Trophoblast cell (in vitro differentiated cells and primary cell): ENCODE measurements at regions not wholly inside any gene's neighbourhood (a gene's known extent, or its start where the extent isn't known, plus 50 kb on each side); places are given as distances from the start of the nearest gene placed in this dataset.

Experiments
- DNase-seq, 2 donors: peaks; one replicate each; pipeline ENCODE4 v3.0.0-alpha.2; 2016
- H2AFZ ChIP-seq: 2 replicates; pipeline ENCODE4 v1.6.1; 2013; ENCODE audit warnings: low read length, moderate library complexity, mild to moderate bottlenecking; ENCODE audit not compliant: insufficient read depth, poor library complexity
- H2AK5ac ChIP-seq: 2 replicates; pipeline ENCODE4 v1.6.1; 2013; ENCODE audit warnings: mild to moderate bottlenecking, low read length
- H2BK120ac ChIP-seq: 2 replicates; pipeline ENCODE4 v1.6.1; 2013; ENCODE audit warnings: low read length, mild to moderate bottlenecking, moderate library complexity; ENCODE audit not compliant: insufficient read depth, poor library complexity
- H2BK12ac ChIP-seq: 2 replicates; pipeline ENCODE4 v1.6.1; 2013; ENCODE audit warnings: mild to moderate bottlenecking, low read length, moderate library complexity
- H2BK5ac ChIP-seq: 2 replicates; pipeline ENCODE4 v1.6.1; 2013; ENCODE audit warnings: low read length, low read depth, moderate library complexity, mild to moderate bottlenecking; ENCODE audit not compliant: poor library complexity
- H3K14ac ChIP-seq: 2 replicates; pipeline ENCODE4 v1.6.1; 2013; ENCODE audit warnings: mild to moderate bottlenecking, low read length
- H3K18ac ChIP-seq: 2 replicates; pipeline ENCODE4 v1.6.1; 2013; ENCODE audit warnings: mild to moderate bottlenecking, low read length
- H3K23ac ChIP-seq: 2 replicates; pipeline ENCODE4 v1.6.1; 2013; ENCODE audit warnings: low read length
- H3K27ac ChIP-seq: 2 replicates; pipeline ENCODE4 v1.5.1; 2013; ENCODE audit warnings: low read depth, mild to moderate bottlenecking, inconsistent platforms, low read length, moderate library complexity
- H3K27me3 ChIP-seq: 2 replicates; pipeline ENCODE4 v1.6.1; 2013; ENCODE audit warnings: inconsistent platforms, mild to moderate bottlenecking, low read length, moderate library complexity; ENCODE audit not compliant: insufficient read depth
- H3K36me3 ChIP-seq, 2 experiments: 1 replicate in 1 of 2; 2 replicates in 1 of 2; pipeline ENCODE4 v1.6.1; 2013; ENCODE audit warnings: low read length in 2 of 2, mild to moderate bottlenecking in 2 of 2, moderate library complexity in 1 of 2; ENCODE audit not compliant: insufficient read depth in 2 of 2, control insufficient read depth in 1 of 2
- H3K4ac ChIP-seq: 2 replicates; pipeline ENCODE4 v1.6.1; 2013; ENCODE audit warnings: low read depth, mild to moderate bottlenecking, low read length, moderate library complexity
- H3K4me1 ChIP-seq, 2 experiments: 1 replicate in 1 of 2; 2 replicates in 1 of 2; pipeline ENCODE4 v1.6.1; 2013; ENCODE audit warnings: low read length in 2 of 2, mild to moderate bottlenecking in 2 of 2, moderate library complexity in 1 of 2; ENCODE audit not compliant: insufficient read depth in 2 of 2, control insufficient read depth in 1 of 2
- H3K4me2 ChIP-seq: 2 replicates; pipeline ENCODE4 v1.6.1; 2013; ENCODE audit warnings: inconsistent platforms, mild to moderate bottlenecking, low read length, moderate library complexity
- H3K4me3 ChIP-seq: 2 replicates; pipeline ENCODE4 v1.5.1; 2013; ENCODE audit warnings: mild to moderate bottlenecking, low read depth, low read length, inconsistent platforms
- H3K79me1 ChIP-seq: one replicate; pipeline ENCODE4 v1.6.1; 2013; ENCODE audit warnings: low read length
- H3K79me2 ChIP-seq: 2 replicates; pipeline ENCODE4 v1.6.1; 2013; ENCODE audit warnings: low read length, mild to moderate bottlenecking; ENCODE audit not compliant: control insufficient read depth, insufficient read depth, poor library complexity
- H3K9ac ChIP-seq: 2 replicates; pipeline ENCODE4 v1.6.1; 2013; ENCODE audit warnings: mild to moderate bottlenecking, low read length
- H3K9me3 ChIP-seq: 2 replicates; pipeline ENCODE4 v1.6.1; 2013; ENCODE audit warnings: low read depth, mild to moderate bottlenecking, control low read depth, inconsistent platforms, low read length; ENCODE audit not compliant: insufficient read depth
- H4K12ac ChIP-seq: 2 replicates; pipeline ENCODE4 v1.6.1; 2013; ENCODE audit warnings: low read depth, mild to moderate bottlenecking, low read length, moderate library complexity
- H4K8ac ChIP-seq: 2 replicates; pipeline ENCODE4 v1.6.1; 2013; ENCODE audit warnings: low read depth, mild to moderate bottlenecking, low read length, moderate library complexity
- H4K91ac ChIP-seq: one replicate; pipeline ENCODE4 v1.6.1; 2013; ENCODE audit warnings: low read depth, mild to moderate bottlenecking, low read length, moderate library complexity
- WGBS: extraction: QIAGEN DNeasy Blood & Tissue Kit; methylation state at CpG from one replicate; pipeline ENCODE4 v1.1.7; 2013; ENCODE audit warnings: missing lambda C conversion rate; ENCODE audit not compliant: insufficient read length, insufficient coverage; ENCODE audit errors: extremely low coverage; 5-methylcytosine and 5-hydroxymethylcytosine counted together

- Histone ChIP-seq H3K4me2 (no peak overlapping the region), H2BK120ac (no peak overlapping the region), H4K8ac (no peak overlapping the region), H2BK12ac (no peak overlapping the region), H3K27me3 (no peaks in the 10 kb centered on the region), H4K91ac (no peak overlapping the region), H3K18ac (no peak overlapping the region), H3K79me2 (no peaks in the 10 kb centered on the region), H3K23ac (no peak overlapping the region), H2BK5ac (no peak overlapping the region), H2AK5ac (no peak overlapping the region), H3K36me3 (no peaks in the 10 kb centered on the region), H3K27ac (no peak overlapping the region), H3K4me1 (no peaks in the 10 kb centered on the region), H3K4ac (no peak overlapping the region), H3K9ac (no peak overlapping the region), H2AFZ (no peak overlapping the region), H4K12ac (no peak overlapping the region), H3K4me3 (no peak overlapping the region), H3K9me3 (no peaks in the 10 kb centered on the region), H3K14ac (no peak overlapping the region), H3K79me1 (no peaks in the 10 kb centered on the region)
- WGBS = no CpG with 5 or more reads among the region's 13 CpGs
- DNase-seq = no peak
Measured at GRCh38 chr6:167392631-167393316, 67.9 kb downstream of the TTLL2 start.

DNA sequence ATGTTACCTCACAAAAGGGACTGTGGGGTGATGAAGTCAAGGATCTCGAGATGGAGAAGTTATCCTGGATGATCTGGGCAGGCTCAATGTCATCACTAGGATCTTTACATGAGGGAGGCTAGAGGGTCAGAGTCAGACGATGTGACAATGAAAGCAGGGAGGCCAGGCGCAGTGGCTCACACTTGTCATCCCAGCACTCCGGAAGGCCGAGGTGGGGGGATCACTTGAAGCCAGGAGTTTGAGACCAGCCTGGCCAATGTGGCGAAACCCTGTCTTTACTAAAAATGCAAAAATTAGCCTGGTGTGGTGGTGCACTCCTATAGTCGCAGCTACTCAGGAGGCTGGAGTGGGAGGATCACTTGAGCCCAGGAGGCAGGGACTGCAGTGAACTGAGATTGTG lies 68.8 kb downstream of the TTLL2 start:
- H4K12ac ChIP-seq = no peak overlapping the region
- no peak overlapping the region for H2BK12ac ChIP-seq
- H3K4me3 ChIP-seq = no peak overlapping the region
- WGBS = no CpG with 5 or more reads among the region's 7 CpGs
- no peak overlapping the region for H3K4ac ChIP-seq
- no peak overlapping the region for H3K9ac ChIP-seq
- no peak overlapping the region for H4K91ac ChIP-seq
- no peaks in the 10 kb centered on the region for H3K4me1 ChIP-seq
- no peak overlapping the region for H3K27ac ChIP-seq
- H3K4me2 ChIP-seq = no peak overlapping the region
- no peaks in the 10 kb centered on the region for H3K27me3 ChIP-seq
- H3K14ac ChIP-seq = no peak overlapping the region
- no peak overlapping the region for H3K18ac ChIP-seq
- no peaks in the 10 kb centered on the region for H3K79me2 ChIP-seq
- DNase-seq = no peak
- no peak overlapping the region for H2AK5ac ChIP-seq
- no peaks in the 10 kb centered on the region for H3K79me1 ChIP-seq
- no peaks in the 10 kb centered on the region for H3K9me3 ChIP-seq
- H3K36me3 ChIP-seq = no peaks in the 10 kb centered on the region
- H3K23ac ChIP-seq = no peak overlapping the region
- H4K8ac ChIP-seq = no peak overlapping the region
- H2BK120ac ChIP-seq = no peak overlapping the region
- H2AFZ ChIP-seq = no peak overlapping the region
- no peak overlapping the region for H2BK5ac ChIP-seq

DNA sequence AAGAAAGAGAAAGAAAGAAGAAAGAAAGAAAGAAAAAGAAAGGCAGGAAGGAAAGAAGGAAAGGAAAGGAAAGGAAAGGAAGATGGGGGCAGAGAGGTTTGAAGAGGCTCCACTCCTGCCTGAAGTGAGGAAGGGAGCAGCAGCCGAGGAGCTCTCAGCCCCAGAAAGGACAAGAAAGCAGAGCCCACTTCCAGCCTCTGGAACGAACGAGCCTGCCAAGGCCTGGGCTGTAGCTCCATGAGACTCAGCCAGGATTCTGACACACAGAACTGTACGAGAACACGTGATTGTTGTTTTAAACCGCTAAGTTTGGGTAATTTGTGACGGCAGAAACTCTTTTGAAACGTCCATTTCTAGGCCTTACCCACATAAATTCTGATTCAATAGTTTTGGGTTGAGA lies 69.5 kb downstream of the TTLL2 start:
- no CpG with 5 or more reads among the region's 8 CpGs for WGBS
- Histone ChIP-seq H3K27ac (no peak overlapping the region), H3K4me2 (no peak overlapping the region), H3K9ac (no peak overlapping the region), H2AK5ac (no peak overlapping the region), H4K91ac (no peak overlapping the region), H4K12ac (no peak overlapping the region), H3K14ac (no peak overlapping the region), H3K79me1 (no peaks in the 10 kb centered on the region), H3K4ac (no peak overlapping the region), H3K4me3 (no peak overlapping the region), H2BK12ac (no peak overlapping the region), H3K79me2 (no peaks in the 10 kb centered on the region), H3K23ac (no peak overlapping the region), H3K4me1 (no peaks in the 10 kb centered on the region), H2BK120ac (no peak overlapping the region), H2AFZ (no peak overlapping the region), H3K27me3 (no peaks in the 10 kb centered on the region), H4K8ac (no peak overlapping the region), H2BK5ac (no peak overlapping the region), H3K36me3 (no peaks in the 10 kb centered on the region), H3K9me3 (no peaks in the 10 kb centered on the region), H3K18ac (no peak overlapping the region)
- no peak for DNase-seq

- H3K4me1 ChIP-seq = no peaks in the 10 kb centered on the region
- H3K9ac ChIP-seq = no peak overlapping the region
- no peaks in the 10 kb centered on the region for H3K27me3 ChIP-seq
- no peak overlapping the region for H2AK5ac ChIP-seq
- no peak overlapping the region for H3K18ac ChIP-seq
- no peaks in the 10 kb centered on the region for H3K9me3 ChIP-seq
- no peak overlapping the region for H3K23ac ChIP-seq
- no peak overlapping the region for H3K14ac ChIP-seq
- no peak overlapping the region for H3K4ac ChIP-seq
- H4K12ac ChIP-seq = no peak overlapping the region
- 100% methylated on average over 5 of the region's 19 CpGs for WGBS
- H3K4me3 ChIP-seq = no peak overlapping the region
- H3K4me2 ChIP-seq = no peak overlapping the region
- no peak overlapping the region for H4K8ac ChIP-seq
- no peak for DNase-seq
- H2AFZ ChIP-seq = no peak overlapping the region
- no peak overlapping the region for H2BK12ac ChIP-seq
- no peak overlapping the region for H3K27ac ChIP-seq
- H4K91ac ChIP-seq = no peak overlapping the region
- H3K36me3 ChIP-seq = no peaks in the 10 kb centered on the region
- H2BK120ac ChIP-seq = no peak overlapping the region
- H3K79me2 ChIP-seq = no peaks in the 10 kb centered on the region
- no peak overlapping the region for H2BK5ac ChIP-seq
- H3K79me1 ChIP-seq = no peaks in the 10 kb centered on the region
Measured at GRCh38 chr6:167394820-167395219, 69.9 kb downstream of the TTLL2 start.
